GM12878 (cell line): ENCODE measurements at regions not wholly inside any gene's neighbourhood (a gene's known extent, or its start where the extent isn't known, plus 50 kb on each side); places are given as distances from the start of the nearest gene placed in this dataset.

Experiments used
- ATAC-seq: fragments of 200-7000 bp; cut with Tn5 transposase; 3 replicates; pipeline ENCODE4 v1.9.1; 2020; ENCODE audit warnings: mild to moderate bottlenecking, moderate library complexity
- BruUV-seq: library from RNA; stranded (reverse); fragments of 400-500 nt; replicated peaks from 2 replicates; lab custom pipeline; 2021; lab: Mats Ljungman, UMichigan
- CTCF ChIA-PET: fragments of 300-600 bp; sonication (Branson Sonifier 250); formaldehyde crosslinking; extraction: SDS; loops from one replicate; lab custom pipeline; 2021; ENCODE audit warnings: inconsistent platforms; lab: Yijun Ruan, JAX
- POLR2A ChIA-PET: fragments of 350-600 bp; formaldehyde crosslinking; extraction: SDS; loops from one replicate; lab custom pipeline; 2021; ENCODE audit warnings: inconsistent platforms; lab: Charles Lee
- RAD21 ChIA-PET: fragments of 300-600 bp; sonication (Branson Sonifier 250); formaldehyde crosslinking; loops from one replicate; lab custom pipeline; 2023; ENCODE audit warnings: antibody characterized with exemption; ENCODE audit not compliant: unreplicated experiment; lab: Charles Lee
- SMC1A ChIA-PET: fragments of 300-600 bp; sonication (Branson Sonifier 250); formaldehyde crosslinking; loops from one replicate; lab custom pipeline; 2023; ENCODE audit not compliant: unreplicated experiment, uncharacterized antibody; lab: Charles Lee
- DNase-seq: peaks from one replicate; pipeline ENCODE4 v3.0.0-alpha.2; 2011; ENCODE audit warnings: low read depth, low spot score
- FAIRE-seq: peaks from 3 replicates; lab custom pipeline; 2011; peaks lifted over from hg19 to GRCh38; lab: Jason Lieb, UNC
- H2AFZ ChIP-seq: 2 replicates; pipeline ENCODE4 v1.6.0; 2011; ENCODE audit warnings: low read depth, low read length, control low read depth; ENCODE audit not compliant: control insufficient read depth
- H3K27ac ChIP-seq: 2 replicates; pipeline ENCODE4 v1.5.1; 2011; ENCODE audit warnings: control low read depth; ENCODE audit not compliant: control insufficient read depth, insufficient read depth
- H3K27me3 ChIP-seq, 2 experiments: replicated peaks in 1 of 2; 2 replicates each; pipeline versions ENCODE4 v1.6.0 to v1.6.1; 2011; ENCODE audit warnings: low read length in 1 of 2; ENCODE audit not compliant: control insufficient read depth in 2 of 2, insufficient read depth in 2 of 2
- H3K36me3 ChIP-seq, 2 experiments: 2 replicates each; pipeline ENCODE4 v1.5.1; 2011; ENCODE audit warnings: low read length in 1 of 2; ENCODE audit not compliant: control insufficient read depth in 2 of 2, insufficient read depth in 2 of 2
- H3K4me1 ChIP-seq: 2 replicates; pipeline ENCODE4 v1.6.1; 2011; ENCODE audit warnings: mild to moderate bottlenecking, low read length, moderate library complexity, mixed read lengths; ENCODE audit not compliant: control insufficient read depth, insufficient read depth
- H3K4me2 ChIP-seq: 2 replicates; pipeline ENCODE4 v1.6.0; 2011; ENCODE audit warnings: control low read depth; ENCODE audit not compliant: control insufficient read depth, insufficient read depth
- H3K4me3 ChIP-seq: fragments of 200-600 bp; sonication (generic); 2 replicates; pipeline ENCODE4 v1.5.1; 2016
- H3K79me2 ChIP-seq: 2 replicates; pipeline ENCODE4 v1.6.0; 2011; ENCODE audit warnings: low read length; ENCODE audit not compliant: control insufficient read depth, insufficient read depth
- H3K9ac ChIP-seq: 2 replicates; pipeline ENCODE4 v1.8.0; 2011; ENCODE audit warnings: low read length, control low read depth, mixed read lengths; ENCODE audit not compliant: control insufficient read depth, insufficient read depth
- H3K9me3 ChIP-seq: replicated peaks from 3 replicates; pipeline ENCODE4 v1.5.1; 2011; ENCODE audit warnings: mild to moderate bottlenecking, low read length; ENCODE audit not compliant: control insufficient read depth, insufficient read depth
- H4K20me1 ChIP-seq: 2 replicates; pipeline ENCODE4 v1.6.0; 2011; ENCODE audit not compliant: control insufficient read depth, insufficient read depth
- DPF2 ChIP-seq: fragments of 450-650 bp; IDR thresholded peaks from 2 replicates; pipeline ENCODE4 v1.6.1; 2017; ENCODE audit warnings: mild to moderate bottlenecking
- IRF4 ChIP-seq: IDR thresholded peaks from 2 replicates; pipeline ENCODE4 v1.6.1; 2011; ENCODE audit warnings: low read depth, low read length
- KDM1A ChIP-seq: fragments of 200-600 bp; sonication (generic); IDR thresholded peaks from 2 replicates; pipeline ENCODE4 v1.6.1; 2016; ENCODE audit warnings: borderline replicate concordance
- MTA2 ChIP-seq: fragments of 450-650 bp; IDR thresholded peaks from 2 replicates; pipeline ENCODE4 v1.6.1; 2016; ENCODE audit warnings: low read depth, mild to moderate bottlenecking, moderate library complexity
- MXI1 ChIP-seq: fragments of 150-350 bp; IDR thresholded peaks from 2 replicates; pipeline ENCODE4 v1.6.1; 2011; ENCODE audit warnings: low read depth, mild to moderate bottlenecking, inconsistent platforms, low read length, improper control_type of control experiment
- NR2C1 ChIP-seq: fragments of 450-650 bp; IDR thresholded peaks from 2 replicates; pipeline ENCODE4 v1.6.1; 2017; ENCODE audit warnings: antibody characterized with exemption, mild to moderate bottlenecking, moderate library complexity
- NR2C2 ChIP-seq: IDR thresholded peaks from 2 replicates; pipeline ENCODE4 v1.6.1; 2011; ENCODE audit warnings: borderline replicate concordance, low read depth; ENCODE audit not compliant: control insufficient read depth, insufficient read length
- POLR2AphosphoS5 ChIP-seq: IDR thresholded peaks from 2 replicates; pipeline ENCODE4 v1.6.1; 2011; ENCODE audit warnings: mild to moderate bottlenecking, low read length, inconsistent platforms
- RBBP5 ChIP-seq: fragments of 200-600 bp; sonication (generic); conservative IDR thresholded peaks from 2 replicates; pipeline ENCODE4 v1.6.1; 2016
- RELA ChIP-seq: fragments of 450-650 bp; IDR thresholded peaks from 2 replicates; pipeline ENCODE4 v1.8.0; 2014; ENCODE audit warnings: borderline replicate concordance; ENCODE audit not compliant: partially characterized antibody
- SREBF2 ChIP-seq: IDR thresholded peaks from 2 replicates; pipeline ENCODE4 v1.6.1; 2012; ENCODE audit warnings: mild to moderate bottlenecking, low read length
- SUPT20H ChIP-seq: IDR thresholded peaks from 2 replicates; pipeline ENCODE4 v1.6.1; 2011; ENCODE audit warnings: low read depth, mild to moderate bottlenecking, low read length, moderate library complexity, borderline replicate concordance; ENCODE audit not compliant: control insufficient read depth
- YY1 ChIP-seq: IDR thresholded peaks from 2 replicates; pipeline ENCODE4 v1.6.1; 2011; ENCODE audit warnings: low read depth, mild to moderate bottlenecking, low read length
- WGBS: methylation state at CpG from one replicate; pipeline ENCODE4 v1.1.6; 2016; ENCODE audit warnings: low lambda C conversion rate; ENCODE audit not compliant: insufficient replicate concordance, insufficient coverage; ENCODE audit errors: missing lambda C conversion rate; 5-methylcytosine and 5-hydroxymethylcytosine counted together
- in situ Hi-C: fragments of 300-500 bp; cut with MboI; formaldehyde crosslinking; loops from 9 replicates; pipeline ENCODE4 v1.14.3; 2018; ENCODE audit warnings: mixed read lengths
- intact Hi-C: fragments of 100-400 bp; cut with micrococcal nuclease; formaldehyde crosslinking; loops from one replicate; pipeline ENCODE4 v1.14.2; 2022; ENCODE audit not compliant: unreplicated experiment
- TF ChIP-seq, protein P1 (sequence below): IDR thresholded peaks from 2 replicates; pipeline ENCODE4 v1.6.1; 2011; ENCODE audit warnings: mild to moderate bottlenecking, low read depth, low read length, moderate library complexity; ENCODE audit not compliant: insufficient replicate concordance
- TF ChIP-seq, protein P2 (sequence below): IDR thresholded peaks from 2 replicates; pipeline ENCODE4 v1.6.1; 2011; ENCODE audit warnings: borderline replicate concordance, low read depth, mild to moderate bottlenecking, moderate library complexity, low read length; ENCODE audit not compliant: insufficient read depth, poor library complexity, severe bottlenecking
- TF ChIP-seq, protein P3 (sequence below): IDR thresholded peaks from 2 replicates; pipeline ENCODE4 v1.6.1; 2011; ENCODE audit warnings: borderline replicate concordance, low read depth, mild to moderate bottlenecking, moderate library complexity, mixed read lengths, low read length; ENCODE audit not compliant: insufficient read depth; ENCODE audit errors: extremely low read length
- TF ChIP-seq, protein P4 (sequence below): fragments of 150-350 bp; IDR thresholded peaks from 2 replicates; pipeline ENCODE4 v1.6.1; 2014; ENCODE audit warnings: mild to moderate bottlenecking, low read depth, low read length

DNA sequence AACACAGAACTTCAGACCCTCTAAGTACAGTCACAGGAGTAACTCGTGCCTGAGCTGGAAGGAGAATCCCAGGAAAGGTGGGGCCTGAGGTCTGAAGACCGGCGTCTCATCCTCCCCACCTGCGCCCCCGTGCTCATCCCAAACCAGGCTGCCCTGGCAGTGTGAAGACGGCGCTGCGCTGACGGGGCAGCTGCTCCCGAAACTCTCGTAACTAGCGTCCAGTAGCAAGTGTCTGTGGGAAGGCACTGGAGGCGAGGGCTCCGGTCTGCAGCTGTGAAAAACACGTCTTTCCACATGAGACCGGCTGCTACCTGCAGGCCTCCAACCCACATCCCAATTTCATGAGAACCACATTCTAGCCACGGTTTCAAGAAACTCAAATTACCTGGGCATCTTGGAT is 136.6 kb upstream of the RNF32 start:
- ATAC-seq = no peak
- no TSS peak for BruUV-seq
- H3K79me2 ChIP-seq = no peaks in the 10 kb centered on the region
- no peaks in the 10 kb centered on the region for H3K4me1 ChIP-seq
- no peaks in the 10 kb centered on the region for H3K27me3 ChIP-seq
- no peak overlapping the region for H3K9ac ChIP-seq
- in situ Hi-C loops (no loop called here), intact Hi-C loops (no loop called here)
- ChIA-PET RAD21 (no interaction called here), CTCF (no interaction called here), SMC1A (interaction anchor here (1.2 kb wide), 1 partner anchor 10 kb away, joined by 3 read pairs; no protein-coding TSS in a partner anchor), POLR2A (no interaction called here)
- H3K27ac ChIP-seq = no peak overlapping the region
- no peaks in the 10 kb centered on the region for H3K36me3 ChIP-seq
- H4K20me1 ChIP-seq = no peaks in the 10 kb centered on the region
- no peak overlapping the region for H3K4me3 ChIP-seq
- H3K9me3 ChIP-seq = no peaks in the 10 kb centered on the region
- no peak for FAIRE-seq
- H2AFZ ChIP-seq = no peak overlapping the region
- 53% methylated on average over 17 of the region's 17 CpGs for WGBS
- DNase-seq = no peak
- H3K4me2 ChIP-seq = no peak overlapping the region
- no peak for TF ChIP-seq MXI1
- TF ChIP-seq SREBF2 = no peak
- TF ChIP-seq RBBP5 = no peak
- no peak for TF ChIP-seq KDM1A
- TF ChIP-seq, protein P1, sequence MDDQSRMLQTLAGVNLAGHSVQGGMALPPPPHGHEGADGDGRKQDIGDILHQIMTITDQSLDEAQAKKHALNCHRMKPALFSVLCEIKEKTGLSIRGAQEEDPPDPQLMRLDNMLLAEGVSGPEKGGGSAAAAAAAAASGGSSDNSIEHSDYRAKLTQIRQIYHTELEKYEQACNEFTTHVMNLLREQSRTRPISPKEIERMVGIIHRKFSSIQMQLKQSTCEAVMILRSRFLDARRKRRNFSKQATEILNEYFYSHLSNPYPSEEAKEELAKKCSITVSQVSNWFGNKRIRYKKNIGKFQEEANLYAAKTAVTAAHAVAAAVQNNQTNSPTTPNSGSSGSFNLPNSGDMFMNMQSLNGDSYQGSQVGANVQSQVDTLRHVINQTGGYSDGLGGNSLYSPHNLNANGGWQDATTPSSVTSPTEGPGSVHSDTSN = no peak
- TF ChIP-seq RELA = no peak
- no peak for TF ChIP-seq SUPT20H
- no peak for TF ChIP-seq NR2C1
- TF ChIP-seq YY1 = no peak
- TF ChIP-seq, protein P2, sequence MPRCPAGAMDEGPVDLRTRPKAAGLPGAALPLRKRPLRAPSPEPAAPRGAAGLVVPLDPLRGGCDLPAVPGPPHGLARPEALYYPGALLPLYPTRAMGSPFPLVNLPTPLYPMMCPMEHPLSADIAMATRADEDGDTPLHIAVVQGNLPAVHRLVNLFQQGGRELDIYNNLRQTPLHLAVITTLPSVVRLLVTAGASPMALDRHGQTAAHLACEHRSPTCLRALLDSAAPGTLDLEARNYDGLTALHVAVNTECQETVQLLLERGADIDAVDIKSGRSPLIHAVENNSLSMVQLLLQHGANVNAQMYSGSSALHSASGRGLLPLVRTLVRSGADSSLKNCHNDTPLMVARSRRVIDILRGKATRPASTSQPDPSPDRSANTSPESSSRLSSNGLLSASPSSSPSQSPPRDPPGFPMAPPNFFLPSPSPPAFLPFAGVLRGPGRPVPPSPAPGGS = no peak
- no peak for TF ChIP-seq IRF4
- TF ChIP-seq, protein P3, sequence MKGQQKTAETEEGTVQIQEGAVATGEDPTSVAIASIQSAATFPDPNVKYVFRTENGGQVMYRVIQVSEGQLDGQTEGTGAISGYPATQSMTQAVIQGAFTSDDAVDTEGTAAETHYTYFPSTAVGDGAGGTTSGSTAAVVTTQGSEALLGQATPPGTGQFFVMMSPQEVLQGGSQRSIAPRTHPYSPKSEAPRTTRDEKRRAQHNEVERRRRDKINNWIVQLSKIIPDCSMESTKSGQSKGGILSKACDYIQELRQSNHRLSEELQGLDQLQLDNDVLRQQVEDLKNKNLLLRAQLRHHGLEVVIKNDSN = no peak
- no peak for TF ChIP-seq POLR2AphosphoS5
- TF ChIP-seq NR2C2 = no peak
- TF ChIP-seq DPF2 = no peak
- TF ChIP-seq, protein P4, sequence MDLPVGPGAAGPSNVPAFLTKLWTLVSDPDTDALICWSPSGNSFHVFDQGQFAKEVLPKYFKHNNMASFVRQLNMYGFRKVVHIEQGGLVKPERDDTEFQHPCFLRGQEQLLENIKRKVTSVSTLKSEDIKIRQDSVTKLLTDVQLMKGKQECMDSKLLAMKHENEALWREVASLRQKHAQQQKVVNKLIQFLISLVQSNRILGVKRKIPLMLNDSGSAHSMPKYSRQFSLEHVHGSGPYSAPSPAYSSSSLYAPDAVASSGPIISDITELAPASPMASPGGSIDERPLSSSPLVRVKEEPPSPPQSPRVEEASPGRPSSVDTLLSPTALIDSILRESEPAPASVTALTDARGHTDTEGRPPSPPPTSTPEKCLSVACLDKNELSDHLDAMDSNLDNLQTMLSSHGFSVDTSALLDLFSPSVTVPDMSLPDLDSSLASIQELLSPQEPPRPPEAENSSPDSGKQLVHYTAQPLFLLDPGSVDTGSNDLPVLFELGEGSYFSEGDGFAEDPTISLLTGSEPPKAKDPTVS = no peak
- TF ChIP-seq MTA2 = no peak
- TF ChIP-seq, all 136 proteins: peak for 0
